ENCODE measurements at regions not wholly inside any gene's neighbourhood (a gene's known extent, or its start where the extent isn't known, plus 50 kb on each side); places are given as distances from the start of the nearest gene placed in this dataset.
A peak's percentile ranks its signal among the peaks of the same experiment; 100 is the strongest.
"Not testable (repeated sequence)": the region's sequence is repeated elsewhere in the genome, so short reads cannot be mapped to it uniquely, and the experiment has no call there.

GRCh38 chr15:70374096-70374495 is 276.4 kb upstream of the TLE3 start:
- H3K4me1 ChIP-seq (ENCODE audit: insufficient read depth) = no peaks in the 10 kb centered on the region
- no peaks in the 10 kb centered on the region for H3K36me3 ChIP-seq
- intact Hi-C loops (cut with DNase I) = no loop called here
- H3K27ac ChIP-seq = no peak overlapping the region
- no peaks in the 10 kb centered on the region for H3K9me3 ChIP-seq
- H3K4me3 ChIP-seq = no peak overlapping the region
- 90 to 96% (median 94%) methylated on average over 2 of the region's 2 CpGs for WGBS, 3 donors
- no peak for TF ChIP-seq POLR2A (IDR thresholded peaks at IDR 0.05)
- no peak for TF ChIP-seq EP300 (IDR thresholded peaks at IDR 0.05)
- TF ChIP-seq CTCF (IDR thresholded peaks at IDR 0.05) = no peak
- no peak for DNase-seq
- H3K27me3 ChIP-seq = no peaks in the 10 kb centered on the region

GRCh38 chr15:70373439-70373838 is 275.7 kb upstream of the TLE3 start:
- WGBS, 3 donors = 92 to 97% (median 95%) methylated on average over 4 of the region's 4 CpGs
- H3K36me3 ChIP-seq; H3K4me1 ChIP-seq (ENCODE audit: insufficient read depth); H3K27me3 ChIP-seq; DNase-seq; intact Hi-C loops (cut with DNase I); H3K9me3 ChIP-seq; H3K4me3 ChIP-seq; H3K27ac ChIP-seq: not testable (repeated sequence)

- intact Hi-C loops (cut with DNase I); H3K4me1 ChIP-seq (ENCODE audit: insufficient read depth); H3K36me3 ChIP-seq; H3K4me3 ChIP-seq; H3K9me3 ChIP-seq; DNase-seq; H3K27ac ChIP-seq; H3K27me3 ChIP-seq: not testable (repeated sequence)
- 72 to 80% (median 79%) methylated on average over 14 of the region's 14 CpGs for WGBS, 3 donors
These were observed 270.4 kb upstream of the TLE3 start for GRCh38 chr15:70367913-70368705.

GRCh38 chr15:70364023-70364422 is 266.3 kb upstream of the TLE3 start:
- intact Hi-C loops (cut with DNase I); H3K27me3 ChIP-seq; H3K4me1 ChIP-seq (ENCODE audit: insufficient read depth); DNase-seq; H3K4me3 ChIP-seq; H3K9me3 ChIP-seq; H3K36me3 ChIP-seq; H3K27ac ChIP-seq: not testable (repeated sequence)
- 79 to 91% (median 90%) methylated on average over 3 to 4 of the region's 4 CpGs for WGBS, 3 donors

GRCh38 chr15:70362886-70363285 is 265.2 kb upstream of the TLE3 start:
- intact Hi-C loops (cut with DNase I) = no loop called here
- no peaks in the 10 kb centered on the region for H3K9me3 ChIP-seq
- H3K36me3 ChIP-seq = no peaks in the 10 kb centered on the region
- H3K4me1 ChIP-seq (ENCODE audit: insufficient read depth) = no peaks in the 10 kb centered on the region
- TF ChIP-seq CTCF (IDR thresholded peaks at IDR 0.05) = peak in 2 of 3 donors; percentile 43 to 52
- TF ChIP-seq POLR2A (IDR thresholded peaks at IDR 0.05) = no peak
- peak; percentile 27 to 58 (median 40) for DNase-seq
- no peak overlapping the region for H3K27ac ChIP-seq
- 27 to 36% (median 28%) methylated on average over 6 of the region's 6 CpGs for WGBS, 3 donors
- H3K27me3 ChIP-seq = no peaks in the 10 kb centered on the region
- no peak overlapping the region for H3K4me3 ChIP-seq

GRCh38 chr15:70362350-70362749 is 264.6 kb upstream of the TLE3 start:
- 62 to 97% (median 62%) methylated on average over 3 of the region's 3 CpGs for WGBS, 3 donors
- peak in 1 of 5 donors; percentile 17 for DNase-seq
- Histone ChIP-seq H3K27ac (no peak overlapping the region), H3K4me1 (ENCODE audit: insufficient read depth) (no peaks in the 10 kb centered on the region), H3K27me3 (no peaks in the 10 kb centered on the region), H3K36me3 (no peaks in the 10 kb centered on the region), H3K9me3 (no peaks in the 10 kb centered on the region), H3K4me3 (no peak overlapping the region)
- intact Hi-C loops (cut with DNase I) = no loop called here
- TF ChIP-seq CTCF (IDR thresholded peaks at IDR 0.05) = no peak
- no peak for TF ChIP-seq POLR2A (IDR thresholded peaks at IDR 0.05)
- TF ChIP-seq EP300 (IDR thresholded peaks at IDR 0.05) = no peak
